H9 (cell line): ENCODE measurements at regions not wholly inside any gene's neighbourhood (a gene's known extent, or its start where the extent isn't known, plus 50 kb on each side); places are given as distances from the start of the nearest gene placed in this dataset.

Experiments used
- DNase-seq: peaks from one replicate; pipeline ENCODE4 v3.0.0-alpha.2; 2017
- H2AFZ ChIP-seq: one replicate; pipeline ENCODE4 v1.6.1; 2013; ENCODE audit warnings: mild to moderate bottlenecking, low read length, control low read depth, moderate library complexity
- H2AK5ac ChIP-seq: 2 replicates; pipeline ENCODE4 v1.6.1; 2013; ENCODE audit warnings: low read length, control low read depth, mixed read lengths; ENCODE audit not compliant: insufficient read length
- H2BK120ac ChIP-seq: one replicate; pipeline ENCODE4 v1.6.1; 2013; ENCODE audit warnings: low read depth, mild to moderate bottlenecking, low read length, control low read depth, inconsistent platforms; ENCODE audit not compliant: poor library complexity, severe bottlenecking
- H2BK12ac ChIP-seq: 2 replicates; pipeline ENCODE4 v1.6.1; 2013; ENCODE audit warnings: low read length, control low read depth, mixed read lengths, low read depth; ENCODE audit not compliant: insufficient read length
- H2BK15ac ChIP-seq: 2 replicates; pipeline ENCODE4 v1.6.1; 2013; ENCODE audit warnings: low read depth, low read length, control low read depth
- H2BK20ac ChIP-seq: one replicate; pipeline ENCODE4 v1.6.1; 2013; ENCODE audit warnings: low read depth, mild to moderate bottlenecking, low read length, control low read depth, inconsistent platforms; ENCODE audit not compliant: poor library complexity, severe bottlenecking
- H2BK5ac ChIP-seq: 2 replicates; pipeline ENCODE4 v1.6.1; 2013; ENCODE audit warnings: low read length, control low read depth, mixed read lengths; ENCODE audit not compliant: insufficient read length
- H3K14ac ChIP-seq: 2 replicates; pipeline ENCODE4 v1.6.1; 2013; ENCODE audit warnings: low read length, control low read depth; ENCODE audit not compliant: insufficient read depth
- H3K18ac ChIP-seq: 2 replicates; pipeline ENCODE4 v1.6.1; 2013; ENCODE audit warnings: low read depth, mild to moderate bottlenecking, mixed read lengths, low read length, control low read depth; ENCODE audit not compliant: insufficient read length
- H3K23ac ChIP-seq: 2 replicates; pipeline ENCODE4 v1.6.1; 2013; ENCODE audit warnings: low read length, control low read depth, mixed read lengths, low read depth; ENCODE audit not compliant: insufficient read length
- H3K23me2 ChIP-seq: 2 replicates; pipeline ENCODE4 v1.6.1; 2013; ENCODE audit warnings: low read depth, mild to moderate bottlenecking, mixed read lengths, low read length, control low read depth; ENCODE audit not compliant: insufficient read length, poor library complexity, severe bottlenecking
- H3K27ac ChIP-seq: 2 replicates; pipeline ENCODE4 v1.5.1; 2013; ENCODE audit warnings: low read length, control low read depth, mixed read lengths, low read depth; ENCODE audit not compliant: insufficient read length
- H3K27me3 ChIP-seq: 2 replicates; pipeline ENCODE4 v1.6.1; 2013; ENCODE audit warnings: low read length, control low read depth, inconsistent platforms; ENCODE audit not compliant: insufficient read depth
- H3K4ac ChIP-seq: 2 replicates; pipeline ENCODE4 v1.6.1; 2013; ENCODE audit warnings: low read depth, mild to moderate bottlenecking, control low read depth, inconsistent platforms, low read length, moderate library complexity
- H3K4me1 ChIP-seq: 2 replicates; pipeline ENCODE4 v1.6.1; 2013; ENCODE audit warnings: low read length, control low read depth, inconsistent platforms; ENCODE audit not compliant: insufficient read depth
- H3K4me2 ChIP-seq: 2 replicates; pipeline ENCODE4 v1.6.1; 2013; ENCODE audit warnings: low read length, control low read depth, mixed read lengths; ENCODE audit not compliant: insufficient read length, insufficient read depth
- H3K56ac ChIP-seq: 2 replicates; pipeline ENCODE4 v1.6.1; 2013; ENCODE audit warnings: low read depth, mild to moderate bottlenecking, mixed read lengths, low read length, control low read depth; ENCODE audit not compliant: insufficient read length
- H3K79me1 ChIP-seq: 2 replicates; pipeline ENCODE4 v1.6.1; 2013; ENCODE audit warnings: low read depth, mild to moderate bottlenecking, moderate library complexity, low read length, control low read depth, inconsistent platforms; ENCODE audit not compliant: insufficient read depth, poor library complexity, severe bottlenecking
- H3K79me2 ChIP-seq: 2 replicates; pipeline ENCODE4 v1.6.1; 2013; ENCODE audit warnings: low read length, control low read depth, inconsistent platforms; ENCODE audit not compliant: insufficient read depth
- H3K9ac ChIP-seq: 2 replicates; pipeline ENCODE4 v1.6.1; 2013; ENCODE audit warnings: low read length, control low read depth, mixed read lengths; ENCODE audit not compliant: insufficient read length; ENCODE audit errors: extremely low read depth
- H3K9me3 ChIP-seq: one replicate; pipeline ENCODE4 v1.6.1; 2013; ENCODE audit warnings: low read depth, low read length, inconsistent platforms; ENCODE audit not compliant: control insufficient read depth
- H3T11ph ChIP-seq: one replicate; pipeline ENCODE4 v1.6.1; 2013; ENCODE audit warnings: mild to moderate bottlenecking, low read length, control low read depth, inconsistent platforms
- H4K20me1 ChIP-seq: one replicate; pipeline ENCODE4 v1.6.1; 2013; ENCODE audit not compliant: control insufficient read depth, insufficient read length, insufficient read depth
- H4K5ac ChIP-seq: 2 replicates; pipeline ENCODE4 v1.6.1; 2013; ENCODE audit warnings: low read depth, mild to moderate bottlenecking, mixed read lengths, low read length, control low read depth; ENCODE audit not compliant: insufficient read length
- H4K8ac ChIP-seq: replicated peaks from 2 replicates; pipeline ENCODE4 v1.6.1; 2013; ENCODE audit warnings: low read length, control low read depth, mixed read lengths, low read depth; ENCODE audit not compliant: insufficient read length
- H4K91ac ChIP-seq: 2 replicates; pipeline ENCODE4 v1.6.1; 2013; ENCODE audit warnings: low read depth, mild to moderate bottlenecking, moderate library complexity, mixed read lengths, low read length, control low read depth; ENCODE audit not compliant: insufficient read length
- H3K27ac Mint-ChIP-seq, 3 experiments: 2 replicates in 2 of 3; 3 replicates in 1 of 3; pipeline ENCODE4 v1.8.0; 2020 to 2021; ENCODE audit warnings: mixed read lengths in 3 of 3, mild to moderate bottlenecking in 1 of 3, moderate library complexity in 1 of 3
- H3K27me3 Mint-ChIP-seq: 2 replicates; pipeline ENCODE4 v1.8.0; 2021; ENCODE audit warnings: low read depth, mild to moderate bottlenecking, moderate library complexity, mixed read lengths
- H3K36me3 Mint-ChIP-seq, 3 experiments: 2 replicates in 2 of 3; 3 replicates in 1 of 3; pipeline ENCODE4 v1.8.0; 2020 to 2021; ENCODE audit warnings: low read depth in 3 of 3, mixed read lengths in 3 of 3; ENCODE audit not compliant: insufficient read depth in 1 of 3
- H3K4me1 Mint-ChIP-seq, 2 experiments: 2 replicates each; pipeline ENCODE4 v1.8.0; 2020; ENCODE audit warnings: mixed read lengths in 2 of 2
- H3K4me3 Mint-ChIP-seq, 2 experiments: 2 replicates in 1 of 2; 3 replicates in 1 of 2; pipeline ENCODE4 v1.8.0; 2020 to 2021; ENCODE audit warnings: mild to moderate bottlenecking in 2 of 2, mixed read lengths in 2 of 2, moderate library complexity in 1 of 2
- H3K9me3 Mint-ChIP-seq, 2 experiments: 2 replicates in 1 of 2; 3 replicates in 1 of 2; pipeline ENCODE4 v1.8.0; 2020; ENCODE audit warnings: mild to moderate bottlenecking in 2 of 2, mixed read lengths in 2 of 2, moderate library complexity in 1 of 2
- CTCF ChIP-seq: fragments of 200-600 bp; sonication (generic); conservative IDR thresholded peaks from 3 replicates; pipeline ENCODE4 v1.8.0; 2021; ENCODE audit warnings: antibody characterized with exemption, mild to moderate bottlenecking
- WGBS: extraction: QIAGEN DNeasy Blood & Tissue Kit; methylation state at CpG from one replicate; pipeline ENCODE4 v1.1.7; 2013; ENCODE audit warnings: missing lambda C conversion rate, low lambda C conversion rate, mixed read lengths; ENCODE audit not compliant: insufficient read length; ENCODE audit errors: extremely low coverage; 5-methylcytosine and 5-hydroxymethylcytosine counted together

DNA sequence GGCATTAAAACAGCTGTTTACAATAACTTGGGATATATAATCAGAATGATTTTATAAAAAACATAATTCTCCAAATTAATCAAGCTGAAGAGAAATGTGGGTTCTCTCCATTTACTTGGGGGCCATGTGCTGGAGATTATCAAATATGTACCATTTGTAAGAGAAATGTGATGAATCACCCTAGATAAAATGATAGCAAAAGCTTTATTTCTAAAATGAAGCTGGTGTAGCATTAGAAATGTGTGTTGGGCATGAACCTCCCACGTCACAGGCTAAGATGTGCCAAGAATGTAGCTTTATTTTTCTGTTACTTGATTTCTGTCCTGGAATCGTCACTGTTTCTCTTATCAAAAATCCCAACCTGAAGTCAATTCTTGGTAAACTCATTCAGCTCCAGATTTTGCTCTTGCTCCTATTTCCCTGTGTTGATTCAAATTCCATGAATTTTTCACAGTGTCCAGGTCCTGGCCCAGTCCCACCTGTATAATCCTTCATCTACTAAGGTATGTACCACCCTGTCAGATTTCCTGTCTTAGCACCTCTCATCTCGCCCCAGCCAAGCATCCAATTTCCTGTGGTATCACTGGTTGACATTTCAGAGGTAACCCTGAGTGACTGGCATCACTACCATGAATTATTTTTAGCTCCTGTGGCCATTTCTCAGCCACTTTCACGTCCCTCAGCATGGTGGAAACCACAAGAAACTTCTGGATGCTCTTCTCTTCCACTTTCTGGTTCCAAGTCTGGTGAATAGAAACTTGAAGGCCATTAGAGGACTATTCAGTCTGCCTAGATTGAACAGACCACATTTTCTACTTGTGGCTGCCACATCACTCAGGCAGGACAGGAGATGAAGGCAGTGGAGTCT lies 103.6 kb upstream of the FLRT2 start:
- no peak overlapping the region for H4K5ac ChIP-seq
- H3K79me2 ChIP-seq = no peaks in the 10 kb centered on the region
- H3K4me2 ChIP-seq = no peak overlapping the region
- H3K9ac ChIP-seq = no peak overlapping the region
- H2AK5ac ChIP-seq = no peak overlapping the region
- H3K27me3 ChIP-seq = no peaks in the 10 kb centered on the region
- Mint-ChIP-seq H3K4me1 (no peaks in the 10 kb centered on the region), H3K4me3 (no peak overlapping the region), H3K27me3 (peaks cover 4% of the 10 kb centered on the region), H3K27ac (no peak overlapping the region), H3K36me3 (peaks cover 0 to 6% (median 3%) of the 10 kb centered on the region in 3 experiments; a peak in 3 of 7 replicates), H3K9me3 (peaks cover 6 to 7% of the 10 kb centered on the region in 2 experiments; a peak in 4 of 5 replicates)
- no peak overlapping the region for H3K4ac ChIP-seq
- no peak overlapping the region for H3K18ac ChIP-seq
- no peaks in the 10 kb centered on the region for H4K20me1 ChIP-seq
- H3K79me1 ChIP-seq = no peaks in the 10 kb centered on the region
- H3K23ac ChIP-seq = no peak overlapping the region
- no peak for DNase-seq
- TF ChIP-seq CTCF = no peak
- no peak overlapping the region for H2BK120ac ChIP-seq
- H4K91ac ChIP-seq = no peak overlapping the region
- H2BK20ac ChIP-seq = no peak overlapping the region
- no peaks in the 10 kb centered on the region for H3K4me1 ChIP-seq
- H3K27ac ChIP-seq = no peak overlapping the region
- no peak overlapping the region for H2AFZ ChIP-seq
- H3K23me2 ChIP-seq = no peaks in the 10 kb centered on the region
- H2BK15ac ChIP-seq = no peak overlapping the region
- H3K56ac ChIP-seq = no peak overlapping the region
- no peaks in the 10 kb centered on the region for H3K9me3 ChIP-seq
- H2BK5ac ChIP-seq = no peak overlapping the region
- H2BK12ac ChIP-seq = no peak overlapping the region
- no peak overlapping the region for H3T11ph ChIP-seq
- no peak overlapping the region for H4K8ac ChIP-seq
- no CpG with 5 or more reads among the region's 4 CpGs for WGBS
- H3K14ac ChIP-seq = no peak overlapping the region
